GM21576 (cell line): ENCODE measurements at regions not wholly inside any gene's neighbourhood (a gene's known extent, or its start where the extent isn't known, plus 50 kb on each side); places are given as distances from the start of the nearest gene placed in this dataset.

ENCODE experiments used
- ATAC-seq: cut with Tn5 transposase; IDR thresholded peaks from one replicate; pipeline ENCODE4 v1.9.1; 2021; ENCODE audit warnings: mild to moderate bottlenecking, moderate library complexity; ENCODE audit not compliant: unreplicated experiment

DNA sequence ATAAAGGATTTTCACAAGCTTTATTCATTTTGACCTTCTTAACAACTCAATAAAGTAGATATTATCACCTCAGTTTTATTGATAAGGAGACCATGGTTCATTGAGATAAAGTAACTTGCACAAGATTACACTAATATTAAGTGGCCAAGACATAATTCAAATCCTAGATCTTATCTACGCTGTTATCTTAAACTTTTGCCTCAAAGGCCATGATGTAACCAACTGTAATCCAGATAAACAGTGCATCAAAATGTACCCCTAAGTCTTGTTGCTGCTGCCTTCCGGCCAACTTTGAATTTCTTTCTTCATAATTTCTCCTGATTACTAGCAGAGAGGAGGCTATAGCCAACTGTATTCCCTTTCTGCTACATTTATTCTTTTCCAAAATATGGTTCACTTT, 1094.8 kb upstream of the PIK3C3 start:
- no peak for ATAC-seq

DNA sequence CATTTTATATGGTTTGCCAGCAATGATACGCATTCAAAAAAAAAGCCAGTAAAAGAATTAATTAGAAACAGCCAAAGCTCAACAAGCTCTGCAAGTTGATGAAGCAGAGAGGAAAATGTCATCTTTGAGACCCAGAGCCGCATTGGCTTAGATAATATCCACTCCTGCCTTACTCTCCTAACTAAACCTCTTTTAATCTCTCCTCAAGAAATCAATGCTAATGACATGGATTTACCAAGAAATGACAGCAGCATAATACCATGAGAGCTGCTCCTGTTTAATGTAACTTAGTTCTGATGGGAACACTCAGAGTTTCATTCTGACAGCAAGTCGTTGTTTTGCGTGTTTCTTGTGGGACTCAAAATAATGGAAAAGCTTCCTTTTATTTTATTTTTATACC, 1099.4 kb upstream of the PIK3C3 start:
- no peak for ATAC-seq

DNA sequence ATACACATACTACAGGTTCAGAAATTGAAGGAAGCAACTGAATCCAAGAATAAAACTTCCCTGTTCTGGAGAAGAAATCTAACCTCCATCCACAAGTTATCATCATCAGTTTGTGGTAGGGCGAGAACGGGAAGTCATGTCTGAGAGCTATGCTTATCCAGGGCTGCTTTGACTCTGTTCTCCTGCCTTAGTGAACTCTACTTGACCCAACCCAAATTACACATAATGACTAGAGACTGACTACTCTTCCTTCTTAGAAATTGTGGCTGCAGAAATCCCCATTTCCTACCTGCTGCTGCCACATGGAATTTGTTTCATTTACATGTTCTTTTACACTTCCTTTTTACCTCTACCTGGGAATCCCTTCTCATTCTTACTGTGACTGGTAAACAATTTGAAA, 1102.6 kb upstream of the PIK3C3 start:
- ATAC-seq = no peak

DNA sequence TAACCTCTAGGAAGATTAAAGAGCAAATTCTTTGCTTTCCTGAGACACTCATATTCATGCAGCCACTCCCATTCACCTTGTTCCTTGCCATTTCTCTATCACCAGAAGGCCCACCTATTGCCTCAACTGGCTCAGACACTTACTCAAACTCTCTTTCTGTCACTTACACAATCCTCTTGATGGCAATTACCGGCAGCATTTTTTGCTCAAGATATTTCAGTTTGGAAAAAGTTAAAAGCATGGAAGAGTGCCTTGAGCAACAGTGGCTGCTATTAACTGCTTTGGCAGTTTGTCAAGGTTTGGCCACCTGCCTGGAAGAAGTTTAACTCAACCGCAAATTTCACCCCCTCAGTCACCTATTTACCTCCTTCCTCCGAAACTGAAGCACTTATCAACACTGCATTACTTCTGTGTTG, 1104.0 kb upstream of the PIK3C3 start:
- no peak for ATAC-seq

DNA sequence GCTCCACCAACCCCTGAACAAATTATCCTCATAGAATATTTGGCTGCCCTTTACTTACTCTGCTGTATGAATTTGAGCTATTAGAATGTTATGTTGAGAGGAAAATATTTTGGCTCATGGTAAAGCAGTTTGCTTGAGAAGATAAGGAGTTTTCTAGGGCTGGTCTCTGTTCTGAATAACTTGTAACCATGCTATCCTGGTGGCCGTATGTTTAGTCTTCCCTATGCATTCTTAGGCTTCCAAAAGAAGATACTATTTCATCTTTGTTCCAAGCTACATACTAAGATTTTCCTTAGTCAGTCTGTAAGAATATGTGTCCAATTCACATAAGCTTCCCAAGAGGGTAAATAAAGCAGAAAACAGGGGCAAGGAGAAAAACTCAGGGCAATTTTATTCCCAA, 1105.1 kb upstream of the PIK3C3 start:
- ATAC-seq = no peak

DNA sequence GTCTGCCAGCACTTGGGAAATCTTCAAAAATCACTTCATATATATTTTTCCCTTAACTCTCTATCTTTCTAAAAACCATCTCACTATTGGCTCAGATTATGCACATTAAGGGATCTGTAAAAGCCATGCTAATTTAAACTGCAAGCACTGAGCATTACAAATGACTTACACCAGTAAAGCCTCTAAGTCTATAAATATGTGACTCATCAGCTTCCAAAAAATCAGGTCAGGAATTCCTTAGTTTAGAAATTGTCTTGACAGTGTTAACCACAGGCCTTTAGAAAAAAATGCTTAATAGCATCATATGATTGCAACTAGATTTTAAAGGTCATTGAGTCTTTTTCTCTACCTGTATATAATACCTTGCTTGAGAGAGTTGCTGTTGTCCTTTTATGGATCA, 1113.6 kb upstream of the PIK3C3 start:
- no peak for ATAC-seq

DNA sequence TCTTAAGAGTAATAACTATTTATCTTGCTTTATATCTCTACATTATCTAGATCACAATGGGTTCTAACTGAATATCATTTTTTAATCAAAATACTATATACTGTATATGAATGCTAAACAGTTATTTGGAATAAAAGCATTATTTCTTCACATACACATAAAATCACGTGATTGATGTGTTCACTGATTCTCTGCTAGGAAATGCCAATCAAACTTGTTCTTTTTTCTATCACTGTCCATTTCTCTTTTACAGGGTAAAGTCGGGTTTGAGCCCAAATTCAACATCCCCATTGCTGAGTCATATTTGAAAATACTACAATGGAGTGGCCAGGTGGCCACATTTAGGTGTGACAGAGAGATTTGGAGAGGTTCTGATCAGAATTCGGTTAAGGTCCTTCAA, 1114.0 kb upstream of the PIK3C3 start:
- no peak for ATAC-seq

DNA sequence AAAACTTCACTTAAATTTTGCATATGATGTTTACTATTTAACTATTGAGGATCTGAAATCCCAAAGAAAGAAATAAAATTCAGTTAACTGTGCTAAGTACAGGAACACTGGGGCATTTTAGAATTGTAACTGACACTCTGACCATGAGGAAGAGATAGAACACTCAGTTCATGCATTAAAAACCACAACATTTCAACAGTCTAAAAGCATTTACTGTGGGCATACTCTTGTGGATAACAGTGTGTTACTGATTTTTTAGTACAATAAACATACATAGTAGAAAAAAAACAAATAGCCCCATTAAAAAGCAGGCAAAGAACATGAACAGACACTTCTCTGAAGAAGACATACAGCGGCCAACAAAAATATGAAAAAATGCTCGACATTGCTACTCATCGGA, 1122.7 kb upstream of the PIK3C3 start:
- ATAC-seq = no peak

DNA sequence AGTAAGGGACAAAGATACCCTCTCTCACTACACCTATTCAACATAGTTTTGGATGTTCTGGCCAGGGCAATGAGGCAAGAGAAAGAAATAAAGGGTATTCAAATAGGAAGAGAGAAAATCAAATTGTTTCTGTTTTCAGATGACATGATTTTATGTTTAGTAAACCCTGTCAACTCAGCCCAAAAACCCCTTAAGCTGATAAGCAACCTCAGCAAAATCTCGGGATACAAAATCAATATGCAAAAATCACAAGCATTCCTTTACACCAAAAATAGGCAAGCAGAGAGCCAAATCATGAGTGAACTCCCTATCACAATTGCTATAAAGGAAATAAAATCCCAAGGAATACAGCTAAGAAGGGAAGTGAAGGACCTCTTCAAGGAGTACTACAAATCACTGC, 1130.7 kb upstream of the PIK3C3 start:
- no peak for ATAC-seq

DNA sequence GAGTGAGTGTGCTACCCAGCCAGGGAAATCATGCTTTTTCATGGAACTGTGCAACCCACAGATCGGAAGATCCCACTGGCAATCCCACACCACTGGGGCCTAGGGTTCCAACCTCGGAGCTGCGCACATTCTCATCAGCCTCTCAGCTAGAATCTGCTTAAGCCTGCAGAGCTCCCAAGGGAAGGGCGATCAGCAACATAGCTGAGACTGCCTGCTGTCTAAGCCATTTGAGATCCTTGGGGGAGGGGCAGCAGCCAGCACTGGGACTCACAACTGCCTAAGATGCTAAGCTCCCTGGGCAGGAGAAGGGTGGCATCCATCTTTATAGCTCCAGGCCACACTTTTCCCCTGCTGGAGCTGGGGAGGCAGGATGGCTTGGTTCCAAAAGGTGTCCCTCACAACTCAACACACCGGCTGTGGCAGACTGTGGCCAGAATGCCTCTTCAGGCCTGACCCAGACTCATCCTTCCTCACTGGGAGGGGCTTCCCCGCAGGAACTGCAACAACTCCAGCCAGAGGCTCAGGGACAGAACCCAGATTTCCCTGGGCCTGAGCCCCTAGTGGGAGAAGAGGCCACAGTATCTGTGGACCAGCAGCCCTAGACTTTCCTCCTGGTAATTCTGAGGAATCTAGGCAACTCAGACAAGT, 1133.3 kb upstream of the PIK3C3 start:
- ATAC-seq = no peak

DNA sequence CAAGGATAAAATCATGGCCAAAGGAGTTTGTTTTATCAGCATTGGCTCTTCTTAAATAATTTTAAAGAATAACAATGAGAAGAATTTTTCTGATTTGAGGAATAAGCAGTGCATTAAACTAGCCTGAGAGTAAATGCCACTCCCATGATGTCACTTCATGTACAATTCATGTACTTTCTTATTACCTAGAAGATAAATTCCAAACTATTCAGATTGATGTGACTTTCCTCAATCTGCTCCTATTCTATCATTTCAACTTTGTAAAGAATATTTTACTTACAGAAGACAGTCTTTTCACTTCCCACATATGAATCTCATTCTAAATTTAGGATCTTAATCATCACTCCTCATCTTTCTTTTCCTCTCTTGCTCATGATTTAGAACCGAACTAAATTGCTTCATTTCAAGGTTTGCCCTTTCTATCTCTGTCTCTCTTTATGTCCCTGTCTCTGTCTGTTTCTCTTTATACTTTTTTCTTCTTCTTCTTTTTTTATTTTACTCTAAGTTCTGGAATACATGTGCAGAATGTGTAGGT, 1142.0 kb upstream of the PIK3C3 start:
- ATAC-seq = no peak

DNA sequence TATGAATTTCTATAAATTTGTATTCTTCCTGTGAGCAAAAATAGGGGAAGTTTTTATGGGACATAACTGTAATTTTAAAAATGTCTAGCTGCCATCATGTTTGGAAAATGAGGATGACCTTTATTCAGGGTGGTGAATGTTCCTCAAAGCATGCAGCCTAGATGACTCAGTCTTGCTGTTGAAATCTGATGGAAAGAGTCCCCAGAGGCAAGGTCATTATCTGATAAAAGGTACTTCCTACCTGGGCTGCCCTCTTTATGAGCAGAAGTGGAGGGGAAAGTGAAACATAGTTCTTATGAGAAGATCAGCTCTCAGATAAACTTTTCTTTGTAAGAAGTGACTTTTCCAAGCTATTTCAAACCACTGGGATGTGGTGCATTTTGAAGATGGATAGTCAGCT, 1144.7 kb upstream of the PIK3C3 start:
- ATAC-seq = no peak

DNA sequence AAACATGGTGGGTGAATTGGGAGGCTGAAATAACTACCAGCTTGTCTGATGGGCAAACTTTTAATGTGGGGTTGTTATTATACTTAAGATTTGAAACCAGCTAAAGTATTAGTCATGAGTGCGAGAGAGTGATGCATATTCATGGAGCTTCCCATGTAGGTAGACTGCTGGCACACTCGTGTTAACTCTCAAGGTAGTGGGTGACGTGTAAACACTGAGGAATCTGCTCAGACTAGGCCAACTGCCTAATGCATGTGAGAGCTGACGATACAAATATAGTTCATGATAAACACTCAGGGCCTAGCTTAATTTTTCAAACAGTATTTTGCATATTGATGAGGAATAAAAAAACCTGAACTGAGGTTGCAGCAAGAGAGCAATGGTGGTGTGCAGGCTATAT, 1165.7 kb upstream of the PIK3C3 start:
- no peak for ATAC-seq

DNA sequence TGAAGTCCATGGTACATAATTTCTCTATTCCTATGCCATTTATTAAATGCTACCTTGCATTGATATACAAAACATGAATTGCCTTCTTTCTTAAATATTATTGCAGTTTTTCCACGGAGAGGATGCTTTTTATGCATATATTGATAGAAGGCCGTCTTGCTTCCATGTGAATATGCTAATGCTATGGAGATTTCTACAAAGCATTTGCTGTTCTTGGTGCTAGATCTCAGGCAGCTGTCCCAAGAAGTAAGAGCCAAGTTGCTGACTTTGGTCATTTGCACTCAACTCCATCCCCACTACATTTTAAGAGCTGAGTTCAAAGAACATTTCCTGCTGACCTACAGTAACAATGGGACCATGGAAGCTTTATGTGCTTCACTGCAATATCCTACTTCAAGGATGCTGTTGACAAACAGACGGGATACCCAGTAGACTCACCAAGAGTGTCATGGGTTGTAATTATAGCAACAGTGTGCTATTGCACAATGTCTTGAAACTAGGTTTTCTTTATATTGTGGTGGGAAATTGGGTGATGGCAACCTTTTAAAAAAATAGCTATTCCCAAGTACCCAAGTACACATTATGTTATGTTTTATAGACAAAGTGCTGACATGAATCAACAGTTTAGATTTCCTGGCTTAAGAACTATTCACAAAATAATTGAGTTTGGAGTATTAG, 1172.4 kb upstream of the PIK3C3 start:
- no peak for ATAC-seq

DNA sequence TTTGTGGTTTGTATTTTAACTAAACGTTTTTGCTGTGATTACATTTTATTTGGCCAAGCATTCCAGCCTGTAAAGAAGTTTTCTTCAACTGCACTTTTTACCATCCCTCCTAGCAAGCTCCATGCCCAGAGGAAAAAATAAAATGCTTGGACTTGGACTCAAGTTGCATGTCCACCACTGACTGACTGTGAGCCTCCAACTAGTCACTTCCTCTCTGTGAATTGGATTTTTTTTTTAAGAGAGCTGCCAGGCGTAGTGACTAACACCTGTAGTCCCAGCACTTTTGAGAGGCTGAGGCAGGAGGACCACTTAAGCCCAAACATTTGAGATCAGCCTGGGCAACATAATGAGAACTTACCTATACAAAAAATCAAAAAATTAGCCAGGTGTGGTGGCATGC, 1185.2 kb upstream of the PIK3C3 start:
- no peak for ATAC-seq

DNA sequence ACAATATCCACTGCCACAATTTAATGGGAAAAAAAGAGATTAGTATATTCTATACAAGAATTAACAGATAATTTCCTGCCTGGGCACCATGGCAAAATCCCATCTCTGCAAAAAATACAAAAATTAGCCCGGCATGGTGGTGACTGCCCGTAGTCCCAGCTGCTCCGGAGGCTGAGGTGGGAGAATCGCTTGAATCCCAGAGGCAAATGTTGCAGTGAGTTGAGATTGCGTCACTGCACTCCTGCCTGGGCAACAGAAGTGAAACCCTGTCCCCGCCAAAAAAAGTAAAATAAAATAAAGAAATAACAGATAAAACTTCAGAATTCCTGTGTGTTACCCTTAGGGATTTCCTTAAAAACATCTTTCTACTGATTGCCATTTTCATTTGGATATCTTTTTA, 1194.8 kb upstream of the PIK3C3 start:
- ATAC-seq = no peak

DNA sequence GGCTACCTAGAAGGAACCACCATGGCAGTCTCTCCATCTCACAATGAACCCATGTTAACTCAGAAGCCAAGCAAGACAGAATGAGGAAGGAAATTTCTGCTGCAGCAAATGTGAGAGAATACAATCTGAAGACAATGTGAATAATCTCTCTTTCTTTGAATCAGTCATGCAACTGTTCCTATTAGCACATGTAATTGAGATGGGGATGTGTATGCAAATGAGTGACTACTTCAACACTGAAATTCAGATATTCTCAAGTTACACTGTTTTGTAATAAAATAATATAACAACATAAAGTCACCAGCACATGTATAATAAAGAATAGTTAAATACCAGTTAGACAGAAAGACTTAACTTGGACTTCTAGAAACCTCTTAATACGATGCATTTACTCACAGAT, 1200.6 kb upstream of the PIK3C3 start:
- no peak for ATAC-seq

DNA sequence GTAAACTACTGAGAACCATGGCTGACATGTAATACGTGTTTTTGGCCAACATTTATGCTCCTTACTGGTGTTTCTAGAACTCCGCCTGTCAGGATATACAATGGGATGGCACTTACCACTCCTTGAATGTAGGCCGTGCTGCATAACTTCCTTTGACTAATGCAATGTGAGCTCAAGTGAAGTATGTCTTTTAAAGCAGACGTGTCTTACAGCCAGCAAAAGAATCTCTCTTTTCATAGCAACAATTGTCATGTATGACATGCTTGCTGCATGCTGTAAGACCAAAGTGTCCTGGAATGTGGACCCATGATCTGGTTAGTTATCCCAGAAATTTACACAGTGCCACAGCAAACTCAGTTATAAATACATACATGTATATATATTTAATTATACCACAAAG, 1202.7 kb upstream of the PIK3C3 start:
- ATAC-seq = no peak

DNA sequence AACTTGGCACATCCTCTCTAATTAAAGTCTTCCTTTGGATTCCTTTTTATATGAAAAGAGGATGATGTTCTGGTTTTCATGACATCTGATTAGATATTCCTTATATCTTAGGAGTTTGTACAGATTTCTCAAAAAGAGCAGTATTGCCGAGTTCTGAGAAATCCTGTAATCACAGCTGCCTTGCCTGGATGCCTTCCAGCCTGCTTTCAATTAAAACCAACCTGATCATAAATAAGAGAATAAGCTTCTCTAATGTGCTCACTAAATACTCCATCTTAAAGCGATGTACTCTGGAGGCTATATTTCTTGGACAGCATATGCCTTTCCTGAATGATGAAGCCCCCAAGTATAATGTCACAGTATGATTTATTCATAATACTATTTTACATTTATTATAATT, 1203.8 kb upstream of the PIK3C3 start:
- ATAC-seq = no peak

DNA sequence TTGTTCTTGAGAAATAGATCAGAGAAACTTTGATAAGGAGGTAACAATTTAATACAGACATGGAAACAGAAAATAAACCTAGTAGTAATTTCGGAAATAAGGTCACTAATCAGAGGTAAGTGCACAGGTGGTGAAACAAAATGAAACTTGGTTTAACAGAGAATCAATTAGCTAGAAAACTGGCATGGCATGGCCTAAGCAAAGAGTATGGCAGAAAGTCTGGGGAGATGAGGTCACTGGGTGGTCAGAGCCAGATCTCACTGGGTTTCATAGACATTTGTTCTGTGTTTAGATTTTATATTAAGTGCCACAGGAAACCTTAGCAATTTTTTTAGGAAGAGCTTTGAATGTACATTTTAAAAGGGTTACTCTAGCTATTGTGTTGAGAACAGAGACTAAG, 1216.0 kb upstream of the PIK3C3 start:
- no peak for ATAC-seq

DNA sequence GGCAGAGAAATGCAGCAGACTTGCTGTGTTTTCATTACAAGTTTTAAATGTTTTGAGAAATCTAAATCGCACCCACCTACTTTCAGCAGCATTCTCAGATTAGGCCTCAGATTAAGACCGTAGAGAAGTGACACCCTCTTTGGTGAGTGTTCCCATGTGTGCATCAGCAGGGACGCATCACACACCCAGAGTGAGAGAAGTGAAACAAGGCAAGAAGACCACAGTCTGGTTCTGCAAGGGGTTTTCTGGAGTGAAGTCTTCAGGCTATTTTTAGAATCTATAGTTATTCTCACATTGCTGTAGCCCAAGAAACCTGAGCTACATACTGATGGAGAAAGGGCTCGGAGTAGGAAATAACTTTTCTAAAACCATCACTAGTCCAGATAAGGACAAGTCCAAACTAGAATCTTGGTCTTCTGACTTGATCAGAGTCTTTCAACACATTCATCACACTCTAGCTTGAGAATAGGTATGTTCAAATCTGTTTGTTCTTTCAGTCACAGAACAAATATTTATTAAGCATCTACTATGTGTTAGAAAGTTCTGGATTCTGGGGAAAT, 1216.6 kb upstream of the PIK3C3 start:
- no peak for ATAC-seq

DNA sequence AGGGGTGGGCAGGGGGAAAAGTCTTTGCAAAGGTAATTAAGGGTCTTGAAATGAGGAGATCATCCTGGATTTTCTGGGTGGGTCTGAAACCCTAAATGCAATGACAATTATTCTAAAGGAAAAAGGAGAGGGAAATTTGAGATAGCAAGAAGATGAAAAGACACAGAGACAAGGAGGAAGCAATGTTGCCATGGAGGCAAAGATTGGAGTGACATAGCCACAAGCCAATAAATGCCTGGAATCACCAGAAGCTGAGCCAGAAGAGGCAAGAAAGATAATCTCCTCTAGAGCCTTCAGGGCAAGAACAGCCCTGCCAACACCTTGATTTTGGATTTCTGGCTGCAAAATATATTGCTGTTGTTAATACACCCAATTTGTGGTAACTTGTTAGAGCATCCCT, 1246.3 kb upstream of the PIK3C3 start:
- no peak for ATAC-seq
